Activated CD4-positive, alpha-beta T cell treated with anti-CD3 and anti-CD28 coated beads for 24 hours (primary cell): ENCODE measurements at regions not wholly inside any gene's neighbourhood (a gene's known extent, or its start where the extent isn't known, plus 50 kb on each side); places are given as distances from the start of the nearest gene placed in this dataset.

ENCODE experiments used
- DNase-seq, 2 donors: peaks; one replicate each; pipeline ENCODE4 v3.0.0-alpha.2; 2020; ENCODE audit warnings: low read depth in 2 of 2

DNA sequence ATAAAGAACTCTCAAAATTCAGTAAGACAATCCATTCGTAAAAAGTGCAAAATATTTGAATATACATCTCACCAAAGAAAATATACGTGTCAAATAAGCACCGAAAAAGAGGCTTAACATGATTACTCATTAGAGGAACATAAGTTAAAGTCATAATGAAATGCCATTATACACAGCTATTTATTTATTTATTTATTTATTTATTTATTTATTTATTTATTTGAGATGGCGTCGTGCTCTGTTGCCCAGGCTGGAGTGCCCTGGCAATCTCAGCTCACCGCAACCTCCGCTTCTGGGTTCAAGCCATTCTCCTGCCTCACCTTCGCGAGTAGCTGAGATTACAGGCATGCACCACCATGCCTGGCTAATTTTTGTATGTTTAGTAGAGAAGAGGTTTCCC lies 203.6 kb upstream of the UBASH3B start:
- no peak for DNase-seq

DNA sequence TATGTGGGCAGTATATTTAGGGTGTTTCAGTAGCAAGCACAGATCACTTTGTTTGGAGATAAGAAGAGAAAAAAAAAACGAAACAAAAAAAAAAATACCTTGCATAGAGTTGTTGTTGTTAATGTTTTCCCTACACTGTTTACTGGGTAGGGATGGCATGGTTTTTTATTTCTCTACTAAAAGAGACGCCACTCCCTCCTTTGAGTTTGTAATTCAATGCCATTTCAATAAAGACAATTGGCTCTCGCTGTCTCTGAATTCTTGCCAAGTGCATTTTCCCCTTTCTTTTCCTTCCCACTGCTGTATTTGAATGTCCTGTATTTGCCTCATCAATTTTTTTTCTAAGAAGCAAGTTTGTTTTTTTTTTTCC lies 213.9 kb upstream of the UBASH3B start:
- no peak for DNase-seq

DNA sequence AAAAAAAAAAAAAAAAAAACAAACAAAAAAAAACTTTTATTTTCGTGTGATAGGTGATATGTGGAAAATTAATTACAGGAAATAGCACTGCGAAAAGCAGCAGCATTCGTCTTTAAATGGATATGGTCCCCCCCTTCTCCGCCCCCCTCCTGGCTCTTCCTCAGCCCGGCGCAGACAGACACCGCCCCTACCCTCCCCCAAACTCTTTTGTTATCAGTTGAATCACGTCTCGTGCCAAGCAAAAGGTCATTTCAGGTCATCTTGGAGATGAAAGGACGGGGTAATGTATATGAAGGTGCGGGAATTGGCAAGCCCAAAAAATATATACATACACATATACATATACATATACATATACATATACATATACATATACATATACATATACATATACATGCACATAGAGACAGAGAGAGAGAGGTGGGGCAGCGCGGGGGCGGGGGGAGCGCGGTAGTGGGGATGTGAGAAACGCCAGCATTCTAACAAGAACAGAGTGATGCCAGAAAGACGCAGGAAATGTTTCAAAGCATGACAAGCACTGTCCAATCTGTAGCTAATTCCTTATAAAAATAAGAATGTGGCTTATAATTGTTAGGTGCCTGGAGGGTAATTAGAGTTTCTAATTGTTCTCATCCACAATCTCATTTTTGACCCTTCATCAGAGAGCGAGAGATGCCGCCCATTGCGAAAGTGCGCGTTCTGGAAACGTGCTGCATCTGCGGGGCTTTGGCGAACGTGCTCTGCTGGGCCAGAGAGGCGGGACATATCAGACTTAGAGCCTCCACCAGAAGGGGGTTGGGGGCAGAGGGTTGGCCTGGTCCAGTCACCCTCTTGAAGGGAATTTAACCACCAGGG lies 214.5 kb upstream of the UBASH3B start:
- no peak for DNase-seq

DNA sequence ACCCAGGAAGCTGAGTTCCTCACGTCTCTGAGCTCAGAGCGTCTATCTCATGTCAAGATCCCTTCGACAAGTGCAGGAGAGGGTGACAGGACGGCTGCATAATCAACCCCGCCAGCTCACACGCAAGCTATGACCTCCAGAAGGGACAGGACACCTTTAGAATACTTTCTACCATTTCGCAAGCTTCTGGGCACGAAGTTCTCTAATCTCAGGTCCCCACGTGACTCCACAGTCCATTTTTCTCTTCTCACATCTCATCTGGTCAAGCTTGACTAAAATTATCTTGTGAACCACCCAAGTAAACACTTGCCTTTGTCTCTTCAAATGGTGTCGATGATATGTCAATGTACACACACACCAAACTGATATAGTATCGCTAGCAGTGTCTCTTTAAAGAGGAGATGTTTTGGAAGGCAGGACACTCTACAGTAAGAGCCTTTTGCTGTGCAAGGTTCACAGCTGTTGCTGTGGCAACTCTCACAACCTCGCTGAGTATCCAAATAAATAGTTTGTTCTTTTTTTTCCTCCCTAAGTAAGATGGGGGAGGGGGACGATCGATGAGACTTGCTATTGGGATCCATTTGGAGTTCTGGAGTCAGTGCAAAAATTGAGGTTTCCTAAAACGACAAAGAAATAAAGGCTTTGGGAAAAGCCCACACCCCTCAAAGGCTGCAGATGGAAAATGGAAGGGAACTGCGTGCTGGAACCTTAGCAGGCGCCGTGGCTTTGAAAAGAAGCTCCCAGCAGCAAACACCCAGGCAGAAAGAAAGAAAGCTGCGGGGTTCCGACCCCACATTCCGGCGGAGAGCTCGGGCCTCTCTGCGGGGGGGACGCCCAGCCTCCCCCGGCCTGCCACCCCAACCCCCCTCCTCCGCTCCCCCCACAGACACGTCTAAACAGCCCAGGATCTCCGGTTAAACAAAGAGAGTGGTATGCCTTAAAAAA lies 215.4 kb upstream of the UBASH3B start:
- no peak for DNase-seq

DNA sequence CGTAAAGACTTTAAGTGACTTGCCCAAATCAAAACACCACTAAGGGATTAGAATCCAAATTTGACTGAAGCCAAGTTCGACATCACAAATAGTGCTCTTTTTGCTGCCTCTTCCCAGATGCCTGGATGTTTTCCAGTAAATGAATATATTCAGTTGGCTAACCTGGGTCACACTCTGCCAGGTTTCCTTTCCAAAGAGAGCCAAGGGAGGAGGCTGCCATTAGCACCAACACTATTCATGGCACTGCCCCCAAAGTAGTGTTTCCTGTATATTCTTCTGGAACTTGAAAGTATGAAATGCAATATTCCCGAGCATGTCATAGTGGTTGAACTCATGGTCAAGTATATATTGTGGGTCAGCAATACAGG lies 219.3 kb upstream of the UBASH3B start:
- no peak for DNase-seq

DNA sequence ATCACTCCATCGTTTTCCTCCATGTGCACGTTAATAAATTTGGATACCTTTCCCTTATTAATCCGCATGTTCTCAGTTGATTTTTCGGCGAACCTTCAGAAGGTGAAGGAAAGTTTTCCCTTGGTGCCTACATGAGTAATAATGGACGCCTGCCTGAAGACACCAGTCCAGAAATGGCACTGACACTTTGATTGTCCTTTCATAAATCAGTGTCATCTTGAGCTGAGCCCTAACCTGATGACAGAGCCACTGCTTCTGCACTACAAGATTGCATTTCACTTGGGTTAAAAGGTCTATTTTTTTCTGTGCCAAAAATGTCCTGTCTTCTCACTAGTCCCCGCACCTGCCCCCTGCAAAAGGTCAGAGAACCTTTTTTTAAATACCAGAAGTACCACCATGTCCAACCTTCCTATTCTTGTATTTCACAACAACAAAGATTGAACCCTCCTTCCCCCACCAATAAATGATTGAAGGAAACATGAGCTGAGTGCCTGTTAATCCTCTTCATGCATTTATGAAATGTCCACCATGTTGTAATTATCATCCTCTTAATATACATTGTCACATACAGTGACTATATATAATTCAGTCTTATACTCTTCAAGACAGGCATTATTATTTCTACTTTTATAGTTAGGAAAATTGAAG lies 219.9 kb upstream of the UBASH3B start:
- DNase-seq, result no peak

DNA sequence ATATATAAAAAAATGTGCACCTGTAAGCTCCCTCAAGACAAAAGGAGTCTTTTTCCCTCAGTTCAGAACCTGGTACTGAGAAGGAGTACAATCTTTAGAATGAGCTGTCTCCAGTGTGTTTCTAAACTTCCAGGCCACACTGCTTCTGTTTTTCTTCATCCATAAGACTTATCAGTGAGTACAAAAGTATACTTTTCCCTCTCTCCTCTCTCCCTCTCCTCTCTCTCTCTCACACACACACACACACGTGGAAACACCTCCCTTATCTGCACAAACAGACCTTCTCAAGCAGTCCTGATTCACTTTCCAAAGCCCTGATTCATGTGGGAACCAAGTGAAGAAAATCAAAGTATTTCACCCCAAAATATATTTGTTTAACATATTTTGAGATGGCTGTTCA lies 220.7 kb upstream of the UBASH3B start:
- no peak for DNase-seq

DNA sequence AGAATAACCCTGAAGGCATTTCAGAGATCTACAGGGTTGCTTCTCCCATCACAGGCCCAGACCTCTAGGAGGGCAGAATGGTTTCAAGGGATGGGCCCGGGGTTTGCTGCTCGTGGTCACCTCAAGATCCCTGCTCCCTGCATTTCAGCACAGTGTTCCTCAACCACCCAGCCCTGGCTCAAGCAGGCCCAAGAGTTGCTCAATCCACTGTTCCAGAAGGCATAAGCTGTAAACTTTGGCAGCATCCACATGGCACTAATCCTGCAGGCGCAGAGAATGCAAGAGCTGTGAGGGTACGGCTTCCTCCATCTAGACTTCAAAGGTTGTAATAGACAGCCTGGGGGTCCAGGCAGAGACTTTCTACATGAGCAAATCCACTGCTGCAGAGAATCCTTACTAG lies 225.0 kb upstream of the UBASH3B start:
- DNase-seq, result no peak

DNA sequence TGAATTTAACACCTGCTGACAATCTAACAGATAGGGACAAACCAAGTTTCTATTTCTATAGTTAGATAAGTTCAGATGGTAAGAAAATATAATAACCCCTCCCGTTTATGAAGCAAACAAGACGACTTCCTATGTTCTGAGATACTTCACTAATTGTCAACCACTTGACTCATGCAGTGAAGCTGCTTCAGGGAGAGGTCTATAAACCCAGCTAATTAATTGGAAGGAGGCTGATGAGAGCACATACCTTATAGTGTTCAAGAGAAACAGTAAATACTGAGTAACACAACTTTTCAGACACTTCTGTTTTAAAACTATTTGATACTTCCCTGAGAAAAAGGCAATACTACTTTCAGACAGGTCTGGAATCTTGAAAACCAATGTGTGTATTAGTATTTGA lies 229.4 kb upstream of the UBASH3B start:
- no peak for DNase-seq

DNA sequence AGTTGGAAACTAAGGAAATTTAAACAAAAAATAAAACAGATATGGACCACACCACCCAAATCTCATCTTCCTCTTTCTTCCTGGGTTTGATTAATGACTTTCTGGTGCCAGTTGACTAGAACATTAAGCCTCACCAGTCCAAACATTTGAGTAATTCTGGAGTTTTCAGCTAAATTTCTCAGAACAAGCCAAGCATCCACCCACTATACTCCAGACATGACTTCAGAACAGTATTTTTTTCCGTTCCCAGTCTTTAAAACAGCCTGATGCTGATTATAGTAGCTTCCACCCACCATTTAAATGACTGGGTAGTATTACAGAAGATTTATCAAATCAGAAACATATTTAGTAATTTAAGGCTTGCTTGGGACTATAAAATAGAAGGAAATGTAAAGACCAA lies 230.9 kb upstream of the UBASH3B start:
- DNase-seq, result no peak

DNA sequence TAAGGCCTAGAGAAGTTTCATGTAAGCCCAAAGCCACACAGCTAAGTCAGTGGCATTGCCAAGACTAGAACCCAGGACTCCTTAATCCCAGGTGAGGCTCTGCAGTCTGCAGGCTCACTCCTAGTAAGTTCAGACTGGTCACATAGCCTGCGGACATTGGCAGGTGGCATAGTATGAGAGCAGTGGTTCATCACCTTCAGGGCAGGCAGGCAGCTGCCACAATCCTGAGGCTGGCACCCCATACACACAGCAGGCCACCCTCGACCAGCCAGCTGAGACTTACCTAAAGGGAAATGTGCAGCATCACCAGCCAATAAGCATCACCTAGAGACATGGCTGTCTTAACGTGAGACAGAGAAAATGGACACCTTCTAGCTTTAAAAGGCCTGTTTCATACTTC lies 231.6 kb upstream of the UBASH3B start:
- DNase-seq, result no peak

DNA sequence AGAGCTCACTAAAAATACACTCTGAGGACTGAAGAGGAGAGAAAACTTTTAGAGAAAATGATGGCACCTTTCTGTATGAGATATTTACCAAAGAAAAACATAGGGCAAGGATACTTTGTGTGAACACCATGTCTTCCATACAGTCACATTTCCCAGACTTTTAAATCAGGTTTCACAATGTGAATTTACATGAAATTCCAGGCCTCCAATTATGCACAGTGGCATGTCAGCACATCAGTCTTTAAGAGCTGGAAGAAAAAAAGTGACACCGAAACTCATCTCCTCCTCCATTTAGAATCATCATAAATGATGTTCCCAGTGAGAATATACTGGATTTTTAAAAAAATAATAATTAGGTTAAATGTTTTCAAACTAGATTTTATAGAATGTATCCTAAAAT lies 232.2 kb upstream of the UBASH3B start:
- DNase-seq, result no peak

DNA sequence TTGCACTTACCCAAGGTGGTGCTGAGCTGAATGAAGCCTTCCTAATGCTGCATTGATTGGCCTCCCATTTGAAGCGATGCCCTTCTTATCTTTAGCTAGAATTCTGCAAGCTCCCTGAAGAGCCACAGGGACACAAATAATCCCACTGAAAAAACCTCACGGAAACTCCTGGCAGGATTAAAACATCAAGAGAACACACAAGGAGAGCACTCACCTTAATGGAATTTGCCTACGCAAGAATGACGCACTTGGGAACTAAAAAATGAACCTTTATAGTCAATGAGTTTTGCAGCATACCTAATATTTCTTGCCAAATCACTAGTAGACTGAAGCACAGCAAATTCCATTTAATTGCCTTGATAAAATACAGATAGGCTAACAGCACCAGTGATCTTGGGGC lies 232.8 kb upstream of the UBASH3B start:
- no peak for DNase-seq

DNA sequence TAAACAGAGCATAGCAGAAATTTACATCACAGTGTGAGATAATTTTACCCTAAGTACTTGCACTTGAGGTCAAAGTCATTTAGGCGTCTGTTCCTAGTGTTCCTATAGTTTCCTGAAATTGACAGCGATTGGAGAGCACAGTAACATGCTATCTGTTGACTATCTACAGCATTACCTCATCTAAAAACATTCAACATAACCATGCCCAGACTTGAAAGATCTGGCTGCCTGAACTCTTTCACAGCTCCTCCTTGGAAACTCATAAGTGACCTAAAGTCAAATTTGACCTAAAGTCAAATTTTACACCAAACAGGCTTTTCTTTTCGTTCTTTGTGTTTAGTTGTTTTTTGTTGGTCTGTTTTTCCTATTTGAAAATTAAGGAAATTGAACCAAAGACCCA lies 233.8 kb upstream of the UBASH3B start:
- DNase-seq, result no peak

DNA sequence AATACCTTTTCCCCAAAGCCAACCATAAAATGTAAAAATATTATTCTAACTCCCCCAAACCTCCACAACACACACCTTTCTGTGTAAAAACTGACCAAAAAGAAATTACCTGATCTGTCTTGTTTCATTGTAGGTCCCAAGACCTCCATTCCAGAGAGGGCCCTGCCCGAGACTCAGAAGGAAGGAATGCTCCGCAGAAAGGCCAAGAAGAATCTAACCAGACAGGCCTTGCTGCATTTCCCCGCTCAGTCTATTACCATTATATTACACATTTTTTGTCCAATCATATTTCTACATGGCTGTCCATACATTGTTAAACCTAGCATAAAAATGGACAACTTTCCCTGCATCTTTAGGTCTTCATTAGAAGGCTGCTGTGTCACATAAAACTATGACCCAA lies 237.5 kb upstream of the UBASH3B start:
- no peak for DNase-seq

DNA sequence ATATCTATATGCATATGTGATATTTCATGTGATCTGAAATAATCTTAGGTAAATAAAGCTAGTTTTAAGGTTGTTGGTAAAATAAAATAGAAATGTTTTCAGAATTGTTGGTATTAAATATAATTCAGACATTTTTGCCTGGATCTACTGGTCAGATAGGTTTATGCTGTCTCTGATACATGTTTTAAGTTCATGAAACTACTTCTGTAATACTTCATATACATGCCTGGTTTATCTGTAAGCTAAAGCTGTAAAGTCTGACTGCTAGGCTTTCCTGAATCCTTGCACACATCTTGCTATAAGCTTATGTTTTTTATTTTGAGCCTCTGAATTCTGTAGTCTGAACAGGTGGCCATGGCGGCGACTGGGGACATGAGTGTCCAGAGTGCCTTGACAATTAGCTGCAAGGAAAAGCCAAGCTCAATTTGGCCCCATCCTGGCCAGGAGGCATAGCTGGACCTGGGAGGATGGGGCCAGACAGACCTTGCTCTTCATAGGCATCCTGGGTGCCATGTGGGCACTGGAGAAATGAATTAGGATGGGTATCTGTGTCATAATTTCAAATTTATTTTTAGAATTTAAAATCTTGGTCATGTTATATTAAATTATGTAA lies 241.0 kb upstream of the UBASH3B start:
- DNase-seq, result no peak

DNA sequence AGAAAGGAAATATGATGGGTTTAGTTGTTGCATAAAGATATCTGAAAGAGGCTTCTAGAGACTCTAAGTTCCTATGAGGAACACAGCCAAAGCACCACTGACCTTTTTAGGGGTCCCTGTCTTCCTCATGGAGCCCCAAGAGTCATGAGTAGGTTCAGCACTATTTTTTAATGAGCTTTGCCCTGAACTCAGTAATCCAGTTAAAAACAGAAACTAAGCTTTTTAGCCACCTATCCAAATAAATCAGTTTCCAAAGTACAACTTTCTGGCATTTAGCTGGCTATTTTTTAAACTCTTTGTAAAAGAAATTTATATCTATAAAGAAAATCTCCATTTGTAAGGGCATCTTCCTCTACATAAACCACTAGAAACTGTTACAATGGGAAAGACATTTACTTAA lies 241.8 kb upstream of the UBASH3B start:
- no peak for DNase-seq

DNA sequence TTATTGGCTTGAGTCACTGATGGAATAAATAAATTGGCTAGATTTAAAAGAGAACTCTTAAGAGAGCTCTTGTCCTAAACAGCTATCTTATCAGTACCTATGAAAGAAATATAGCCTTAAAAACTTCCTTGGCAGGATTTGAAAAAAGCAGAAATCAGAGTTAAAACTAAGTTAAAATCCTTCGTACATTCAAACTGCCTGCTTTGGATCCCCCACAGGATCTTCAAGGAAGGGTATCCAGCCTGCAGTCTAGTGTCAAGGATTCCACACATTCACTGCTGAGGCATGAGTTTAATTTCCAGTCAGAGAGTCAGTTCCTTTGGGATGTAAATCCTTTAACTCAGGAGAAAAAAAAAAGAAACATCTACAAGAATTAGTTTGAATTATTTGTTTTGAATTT lies 242.9 kb upstream of the UBASH3B start:
- DNase-seq, result no peak

DNA sequence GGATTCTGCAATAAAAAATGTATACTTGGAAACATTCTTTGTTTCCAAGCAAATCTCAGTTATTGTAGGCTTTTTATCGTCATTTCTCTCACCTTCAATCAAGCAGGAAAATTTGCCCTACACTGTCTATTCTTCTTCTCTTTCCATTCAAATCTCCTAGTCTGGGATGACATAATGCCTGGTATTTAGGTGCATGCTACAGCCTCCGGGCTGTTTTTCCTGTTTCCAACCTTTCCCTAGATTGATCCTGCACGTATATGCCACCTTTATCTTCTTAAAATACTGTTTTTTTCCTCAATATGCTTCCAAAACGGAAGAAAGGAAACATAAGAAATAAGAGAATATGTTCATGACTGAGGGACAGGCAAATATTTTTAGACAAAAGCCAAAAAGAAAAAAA lies 249.1 kb upstream of the UBASH3B start:
- no peak for DNase-seq

DNA sequence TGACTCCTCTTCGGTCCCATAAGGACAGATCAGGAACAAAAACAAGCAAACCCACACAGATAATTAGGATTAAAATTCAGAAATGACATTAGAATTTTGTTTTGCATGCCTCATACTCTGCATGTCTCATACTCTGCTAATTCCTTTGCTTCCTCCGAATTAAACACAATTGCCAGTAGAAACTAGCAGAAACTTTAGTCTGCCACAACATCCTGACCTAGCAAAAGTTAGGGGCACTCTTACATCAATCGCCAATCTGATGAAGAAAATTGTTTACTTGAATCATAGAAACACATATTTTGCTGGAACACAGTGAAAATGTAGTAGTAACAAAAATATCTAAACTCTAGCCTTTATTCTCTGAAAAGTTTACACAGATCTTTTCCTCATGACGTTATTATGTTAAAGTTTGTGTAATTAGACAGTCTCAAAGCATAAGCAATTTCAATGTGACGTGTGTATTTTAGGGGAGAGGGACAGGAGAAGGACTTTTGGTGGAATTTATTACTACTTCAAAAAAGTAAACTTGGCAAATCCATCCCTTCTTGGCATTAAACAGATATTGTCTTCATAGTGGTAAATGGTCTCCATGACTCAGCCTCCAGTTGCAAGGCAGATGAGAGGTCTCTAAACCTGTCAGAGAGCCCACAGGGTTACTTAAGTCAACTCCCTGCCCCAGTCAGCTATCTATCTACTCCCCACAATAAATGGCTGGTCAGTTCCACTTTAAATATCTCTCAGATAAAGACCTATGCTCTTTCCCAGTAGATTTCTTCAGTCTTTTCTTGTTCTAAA lies 249.8 kb upstream of the UBASH3B start:
- no peak for DNase-seq

DNA sequence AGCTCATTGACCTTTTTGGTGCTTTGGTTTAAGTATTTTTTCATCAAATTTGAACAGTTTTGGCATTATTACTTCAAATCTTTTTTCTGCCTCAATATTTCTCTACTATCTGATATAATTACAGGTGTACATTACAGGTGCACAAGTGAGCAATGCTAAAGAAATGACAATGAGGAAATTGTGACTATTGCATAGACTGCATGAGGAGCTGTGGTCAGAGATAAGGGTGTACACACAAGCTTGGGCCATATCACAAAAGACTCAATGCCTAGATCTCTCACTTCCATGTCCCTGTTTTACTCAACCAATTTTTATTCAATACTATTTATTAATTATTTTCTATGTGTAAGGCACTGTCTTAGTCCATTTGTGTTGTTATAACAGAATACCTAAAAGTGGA lies 251.0 kb upstream of the UBASH3B start:
- DNase-seq, result no peak
